ENCODE measurements at regions not wholly inside any gene's neighbourhood (a gene's known extent, or its start where the extent isn't known, plus 50 kb on each side); places are given as distances from the start of the nearest gene placed in this dataset.

- H3K9me3 ChIP-seq (ENCODE audit: control insufficient read depth in 3 of 3, low read length in 3 of 3) = no peaks in the 10 kb centered on the region
- no peak overlapping the region for H3K4me3 ChIP-seq (ENCODE audit: low read length in 3 of 3)
- H3K27ac ChIP-seq (ENCODE audit: low read depth, low read length) = no peak overlapping the region
- no peaks in the 10 kb centered on the region for H3K36me3 ChIP-seq (ENCODE audit: control insufficient read depth in 3 of 3, insufficient read depth in 3 of 3, low read length in 3 of 3)
- H3K4me1 ChIP-seq (ENCODE audit: control insufficient read depth in 3 of 3, insufficient read depth in 3 of 3, low read length in 3 of 3) = peaks cover 0 to 2% (median 1%) of the 10 kb centered on the region in 3 donors
- no peak overlapping the region for H3K9ac ChIP-seq (ENCODE audit: low read depth in 1 of 3, low read length in 3 of 3)
- H3K27me3 ChIP-seq (ENCODE audit: control insufficient read depth in 3 of 3, insufficient read depth in 3 of 3, low read length in 3 of 3) = peaks cover 7 to 20% (median 11%) of the 10 kb centered on the region in 3 donors
Measured at GRCh38 chr6:3630258-3630835, 121.2 kb downstream of the PXDC1 start.

- H3K36me3 ChIP-seq (ENCODE audit: control insufficient read depth in 3 of 3, insufficient read depth in 3 of 3, low read length in 3 of 3) = no peaks in the 10 kb centered on the region
- H3K4me1 ChIP-seq (ENCODE audit: control insufficient read depth in 3 of 3, insufficient read depth in 3 of 3, low read length in 3 of 3) = no peaks in the 10 kb centered on the region
- H3K4me3 ChIP-seq (ENCODE audit: low read length in 3 of 3) = no peak overlapping the region
- H3K27me3 ChIP-seq (ENCODE audit: control insufficient read depth in 3 of 3, insufficient read depth in 3 of 3, low read length in 3 of 3) = peaks cover 7 to 39% (median 18%) of the 10 kb centered on the region in 3 donors
- H3K27ac ChIP-seq (ENCODE audit: low read depth, low read length) = no peak overlapping the region
- no peak overlapping the region for H3K9ac ChIP-seq (ENCODE audit: low read depth in 1 of 3, low read length in 3 of 3)
- H3K9me3 ChIP-seq (ENCODE audit: control insufficient read depth in 3 of 3, low read length in 3 of 3) = no peaks in the 10 kb centered on the region
Measured at GRCh38 chr6:3627956-3628835, 123.3 kb downstream of the PXDC1 start.

- Histone ChIP-seq H3K27ac (ENCODE audit: low read depth, low read length) (no peak overlapping the region), H3K27me3 (ENCODE audit: control insufficient read depth in 3 of 3, insufficient read depth in 3 of 3, low read length in 3 of 3) (peaks cover 7 to 39% (median 19%) of the 10 kb centered on the region in 3 donors), H3K9me3 (ENCODE audit: control insufficient read depth in 3 of 3, low read length in 3 of 3) (no peaks in the 10 kb centered on the region), H3K9ac (ENCODE audit: low read depth in 1 of 3, low read length in 3 of 3) (no peak overlapping the region), H3K4me1 (ENCODE audit: control insufficient read depth in 3 of 3, insufficient read depth in 3 of 3, low read length in 3 of 3) (no peaks in the 10 kb centered on the region), H3K36me3 (ENCODE audit: control insufficient read depth in 3 of 3, insufficient read depth in 3 of 3, low read length in 3 of 3) (no peaks in the 10 kb centered on the region), H3K4me3 (ENCODE audit: low read length in 3 of 3) (no peak overlapping the region)
Measured at GRCh38 chr6:3627501-3627900, 124.0 kb downstream of the PXDC1 start.

DNA sequence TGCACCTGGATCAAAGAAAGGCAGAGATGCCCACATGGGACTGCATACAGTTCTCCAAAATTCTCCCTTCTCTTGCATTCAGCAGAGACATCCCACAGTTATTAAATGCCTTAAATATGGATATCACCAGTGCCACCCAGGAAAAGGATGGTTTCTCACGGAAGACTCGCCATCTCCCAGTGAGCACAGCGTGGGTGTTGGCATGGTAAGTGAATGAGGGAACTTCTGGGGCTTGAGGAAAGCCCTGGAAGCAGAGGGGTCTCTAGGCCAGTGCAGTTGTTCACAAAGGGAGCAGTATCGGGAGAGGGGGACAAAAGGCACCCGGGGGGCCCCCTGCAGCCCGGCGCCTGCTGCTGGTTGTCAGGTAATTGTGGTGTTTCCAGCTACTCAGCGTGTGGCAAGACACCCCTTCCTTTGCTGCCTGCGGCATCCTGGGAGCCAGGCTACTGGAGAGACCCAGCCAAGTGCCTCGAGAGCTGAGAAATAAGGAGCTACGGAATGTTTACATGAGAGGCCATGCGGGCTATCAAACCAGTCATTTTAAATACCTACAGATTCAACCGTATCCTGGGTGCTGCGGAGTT lies 125.4 kb downstream of the PXDC1 start:
- no peaks in the 10 kb centered on the region for H3K4me1 ChIP-seq (ENCODE audit: control insufficient read depth in 3 of 3, insufficient read depth in 3 of 3, low read length in 3 of 3)
- H3K27me3 ChIP-seq (ENCODE audit: control insufficient read depth in 3 of 3, insufficient read depth in 3 of 3, low read length in 3 of 3) = peaks cover 4 to 39% (median 21%) of the 10 kb centered on the region in 3 donors

GRCh38 chr6:3625149-3625979 lies 126.1 kb downstream of the PXDC1 start:
- H3K9me3 ChIP-seq (ENCODE audit: control insufficient read depth in 3 of 3, low read length in 3 of 3) = no peaks in the 10 kb centered on the region
- no peak overlapping the region for H3K4me3 ChIP-seq (ENCODE audit: low read length in 3 of 3)
- H3K4me1 ChIP-seq (ENCODE audit: control insufficient read depth in 3 of 3, insufficient read depth in 3 of 3, low read length in 3 of 3) = no peaks in the 10 kb centered on the region
- peaks cover 4 to 39% (median 21%) of the 10 kb centered on the region in 3 donors for H3K27me3 ChIP-seq (ENCODE audit: control insufficient read depth in 3 of 3, insufficient read depth in 3 of 3, low read length in 3 of 3)
- H3K36me3 ChIP-seq (ENCODE audit: control insufficient read depth in 3 of 3, insufficient read depth in 3 of 3, low read length in 3 of 3) = no peaks in the 10 kb centered on the region
- no peak overlapping the region for H3K27ac ChIP-seq (ENCODE audit: low read depth, low read length)
- H3K9ac ChIP-seq (ENCODE audit: low read depth in 1 of 3, low read length in 3 of 3) = no peak overlapping the region

More for the DNA sequence above, 125.4 kb downstream of the PXDC1 start:
- Histone ChIP-seq H3K9ac (ENCODE audit: low read depth in 1 of 3, low read length in 3 of 3) (no peak overlapping the region), H3K36me3 (ENCODE audit: control insufficient read depth in 3 of 3, insufficient read depth in 3 of 3, low read length in 3 of 3) (no peaks in the 10 kb centered on the region), H3K27ac (ENCODE audit: low read depth, low read length) (no peak overlapping the region), H3K4me3 (ENCODE audit: low read length in 3 of 3) (no peak overlapping the region), H3K9me3 (ENCODE audit: control insufficient read depth in 3 of 3, low read length in 3 of 3) (no peaks in the 10 kb centered on the region)

- Histone ChIP-seq H3K4me1 (ENCODE audit: control insufficient read depth in 3 of 3, insufficient read depth in 3 of 3, low read length in 3 of 3) (no peaks in the 10 kb centered on the region), H3K9ac (ENCODE audit: low read depth in 1 of 3, low read length in 3 of 3) (no peak overlapping the region), H3K36me3 (ENCODE audit: control insufficient read depth in 3 of 3, insufficient read depth in 3 of 3, low read length in 3 of 3) (no peaks in the 10 kb centered on the region), H3K9me3 (ENCODE audit: control insufficient read depth in 3 of 3, low read length in 3 of 3) (no peaks in the 10 kb centered on the region), H3K27me3 (ENCODE audit: control insufficient read depth in 3 of 3, insufficient read depth in 3 of 3, low read length in 3 of 3) (peaks cover 4 to 39% (median 21%) of the 10 kb centered on the region in 3 donors), H3K27ac (ENCODE audit: low read depth, low read length) (no peak overlapping the region), H3K4me3 (ENCODE audit: low read length in 3 of 3) (no peak overlapping the region)
Measured at GRCh38 chr6:3624250-3625136, 127.0 kb downstream of the PXDC1 start.

GRCh38 chr6:3623451-3624249 lies 127.9 kb downstream of the PXDC1 start:
- H3K27ac ChIP-seq (ENCODE audit: low read depth, low read length) = no peak overlapping the region
- H3K9me3 ChIP-seq (ENCODE audit: control insufficient read depth in 3 of 3, low read length in 3 of 3) = no peaks in the 10 kb centered on the region
- peaks cover 4 to 39% (median 18%) of the 10 kb centered on the region in 3 donors for H3K27me3 ChIP-seq (ENCODE audit: control insufficient read depth in 3 of 3, insufficient read depth in 3 of 3, low read length in 3 of 3)
- no peak overlapping the region for H3K4me3 ChIP-seq (ENCODE audit: low read length in 3 of 3)
- no peaks in the 10 kb centered on the region for H3K36me3 ChIP-seq (ENCODE audit: control insufficient read depth in 3 of 3, insufficient read depth in 3 of 3, low read length in 3 of 3)
- no peak overlapping the region for H3K9ac ChIP-seq (ENCODE audit: low read depth in 1 of 3, low read length in 3 of 3)
- no peaks in the 10 kb centered on the region for H3K4me1 ChIP-seq (ENCODE audit: control insufficient read depth in 3 of 3, insufficient read depth in 3 of 3, low read length in 3 of 3)

GRCh38 chr6:3621411-3621810 lies 130.1 kb downstream of the PXDC1 start:
- Histone ChIP-seq H3K9ac (ENCODE audit: low read depth in 1 of 3, low read length in 3 of 3) (no peak overlapping the region), H3K27me3 (ENCODE audit: control insufficient read depth in 3 of 3, insufficient read depth in 3 of 3, low read length in 3 of 3) (peaks cover 0 to 36% (median 15%) of the 10 kb centered on the region in 3 donors), H3K9me3 (ENCODE audit: control insufficient read depth in 3 of 3, low read length in 3 of 3) (no peaks in the 10 kb centered on the region), H3K4me1 (ENCODE audit: control insufficient read depth in 3 of 3, insufficient read depth in 3 of 3, low read length in 3 of 3) (no peaks in the 10 kb centered on the region), H3K36me3 (ENCODE audit: control insufficient read depth in 3 of 3, insufficient read depth in 3 of 3, low read length in 3 of 3) (no peaks in the 10 kb centered on the region), H3K4me3 (ENCODE audit: low read length in 3 of 3) (no peak overlapping the region), H3K27ac (ENCODE audit: low read depth, low read length) (no peak overlapping the region)

Measured in skeletal muscle tissue (tissue), 3 donors.